ENCODE measurements at regions not wholly inside any gene's neighbourhood (a gene's known extent, or its start where the extent isn't known, plus 50 kb on each side); places are given as distances from the start of the nearest gene placed in this dataset.

- TF ChIP-seq CTCF (IDR thresholded peaks at IDR 0.05; ENCODE audit: control extremely low read depth in 1 of 3, insufficient read depth in 1 of 3, low read depth in 1 of 3, low read length in 3 of 3): no peak
- TF ChIP-seq EZH2 (IDR thresholded peaks at IDR 0.05; ENCODE audit: low read depth, low read length, severe bottlenecking): no peak
- TF ChIP-seq SIX5 (IDR thresholded peaks at IDR 0.05; ENCODE audit: low read depth, low read length): no peak
- TF ChIP-seq MAFK (IDR thresholded peaks at IDR 0.05; ENCODE audit: low read depth, low read length): no peak
- TF ChIP-seq SP2 (IDR thresholded peaks at IDR 0.05; ENCODE audit: low read length): no peak
These were observed 267.8 kb downstream of the FOXD2 start for GRCh38 chr1:47705517-47706130.

Data from H1 (cell line).